MM.1S (cell line): ENCODE measurements at regions not wholly inside any gene's neighbourhood (a gene's known extent, or its start where the extent isn't known, plus 50 kb on each side); places are given as distances from the start of the nearest gene placed in this dataset.

Source experiments
- EZH2 ChIP-seq: fragments of 300-600 bp; sonication (generic); optimal IDR thresholded peaks from 2 replicates; pipeline ENCODE3; 2017; ENCODE audit warnings: low read depth, mild to moderate bottlenecking, antibody characterized with exemption, low read length, mixed read lengths
- TF ChIP-seq, protein P1 (sequence below): fragments of 300-600 bp; sonication (generic); IDR thresholded peaks from 2 replicates; pipeline ENCODE4 v1.5.1; 2016; ENCODE audit warnings: antibody characterized with exemption, low read length, mixed read lengths

DNA sequence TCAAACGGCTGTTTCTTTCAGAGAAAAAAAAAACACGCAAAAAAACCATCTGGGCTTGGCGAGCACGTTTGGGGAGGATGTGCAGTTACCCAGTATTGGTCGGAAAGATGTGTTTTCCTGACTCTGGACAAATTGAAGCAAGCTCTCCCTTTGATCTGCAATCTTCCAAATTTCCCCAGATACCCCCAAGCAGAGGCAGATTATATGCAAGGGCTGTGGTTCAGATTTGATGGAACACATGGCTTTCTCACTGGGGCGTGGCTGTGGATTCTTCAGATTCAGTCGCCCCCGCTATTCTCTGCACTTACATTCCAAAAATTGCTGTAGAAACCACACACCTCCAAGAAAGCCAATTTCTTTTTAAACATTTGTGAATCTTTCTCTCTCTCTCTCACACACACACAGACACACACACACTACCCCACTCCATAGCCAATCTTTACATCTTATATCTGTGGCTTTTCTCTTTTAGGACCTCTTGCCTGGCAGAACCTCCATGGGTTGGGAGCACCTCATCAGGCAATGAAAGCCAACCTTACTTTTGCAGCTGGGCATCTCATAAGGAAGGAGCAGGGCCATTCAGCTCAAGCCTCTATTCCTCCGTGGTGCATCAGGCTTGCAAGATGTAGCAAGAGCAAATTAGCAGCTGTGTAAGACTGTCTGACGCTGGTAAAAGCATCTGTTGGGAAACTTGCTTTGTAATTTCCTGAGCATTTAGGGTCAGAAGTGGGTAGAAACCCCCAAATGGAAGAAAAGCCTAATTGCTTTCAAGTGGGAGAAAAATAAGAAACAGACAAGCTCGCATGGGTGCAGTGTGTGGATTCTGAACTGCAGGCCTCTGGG, 103.9 kb upstream of the FAM20A start:
- TF ChIP-seq, protein P1, sequence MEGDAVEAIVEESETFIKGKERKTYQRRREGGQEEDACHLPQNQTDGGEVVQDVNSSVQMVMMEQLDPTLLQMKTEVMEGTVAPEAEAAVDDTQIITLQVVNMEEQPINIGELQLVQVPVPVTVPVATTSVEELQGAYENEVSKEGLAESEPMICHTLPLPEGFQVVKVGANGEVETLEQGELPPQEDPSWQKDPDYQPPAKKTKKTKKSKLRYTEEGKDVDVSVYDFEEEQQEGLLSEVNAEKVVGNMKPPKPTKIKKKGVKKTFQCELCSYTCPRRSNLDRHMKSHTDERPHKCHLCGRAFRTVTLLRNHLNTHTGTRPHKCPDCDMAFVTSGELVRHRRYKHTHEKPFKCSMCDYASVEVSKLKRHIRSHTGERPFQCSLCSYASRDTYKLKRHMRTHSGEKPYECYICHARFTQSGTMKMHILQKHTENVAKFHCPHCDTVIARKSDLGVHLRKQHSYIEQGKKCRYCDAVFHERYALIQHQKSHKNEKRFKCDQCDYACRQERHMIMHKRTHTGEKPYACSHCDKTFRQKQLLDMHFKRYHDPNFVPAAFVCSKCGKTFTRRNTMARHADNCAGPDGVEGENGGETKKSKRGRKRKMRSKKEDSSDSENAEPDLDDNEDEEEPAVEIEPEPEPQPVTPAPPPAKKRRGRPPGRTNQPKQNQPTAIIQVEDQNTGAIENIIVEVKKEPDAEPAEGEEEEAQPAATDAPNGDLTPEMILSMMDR: no peak
- TF ChIP-seq EZH2: no peak
